Fibroblast of lung (primary cell): ENCODE measurements at regions not wholly inside any gene's neighbourhood (a gene's known extent, or its start where the extent isn't known, plus 50 kb on each side); places are given as distances from the start of the nearest gene placed in this dataset.

Source experiments
- EZH2 ChIP-seq: IDR thresholded peaks from 2 replicates; pipeline ENCODE4 v1.5.1; 2012; ENCODE audit warnings: low read length, control low read depth, mild to moderate bottlenecking; ENCODE audit errors: missing control alignments
- TF ChIP-seq, protein P1 (sequence below), 2 donors: IDR thresholded peaks in 1 of 2; conservative IDR thresholded peaks in 1 of 2; 1 replicate in 1 of 2; 2 replicates in 1 of 2; pipeline ENCODE4 v1.5.1; 2011 to 2012; ENCODE audit warnings: low read length in 2 of 2, control low read depth in 1 of 2, inconsistent platforms in 1 of 2, low read depth in 1 of 2, mild to moderate bottlenecking in 1 of 2

DNA sequence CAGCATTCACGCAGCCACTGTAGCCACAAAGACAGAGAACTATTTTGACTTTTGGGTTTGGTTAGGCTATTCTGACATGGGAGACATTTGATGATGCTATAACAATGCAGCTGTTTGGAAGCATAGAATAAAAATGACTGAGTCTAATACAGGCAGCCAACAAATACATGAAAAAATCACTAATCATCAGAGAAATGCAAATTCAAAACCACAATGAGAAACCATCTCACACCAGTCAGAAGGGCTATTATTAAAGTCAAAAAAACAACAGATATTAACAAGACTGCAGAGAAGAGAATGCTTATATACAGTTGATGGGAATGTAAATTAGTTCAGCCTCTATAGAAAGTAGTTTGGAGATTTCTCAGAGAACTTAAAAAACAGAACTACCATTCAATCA is 107.1 kb upstream of the POC5 start:
- TF ChIP-seq, protein P1, sequence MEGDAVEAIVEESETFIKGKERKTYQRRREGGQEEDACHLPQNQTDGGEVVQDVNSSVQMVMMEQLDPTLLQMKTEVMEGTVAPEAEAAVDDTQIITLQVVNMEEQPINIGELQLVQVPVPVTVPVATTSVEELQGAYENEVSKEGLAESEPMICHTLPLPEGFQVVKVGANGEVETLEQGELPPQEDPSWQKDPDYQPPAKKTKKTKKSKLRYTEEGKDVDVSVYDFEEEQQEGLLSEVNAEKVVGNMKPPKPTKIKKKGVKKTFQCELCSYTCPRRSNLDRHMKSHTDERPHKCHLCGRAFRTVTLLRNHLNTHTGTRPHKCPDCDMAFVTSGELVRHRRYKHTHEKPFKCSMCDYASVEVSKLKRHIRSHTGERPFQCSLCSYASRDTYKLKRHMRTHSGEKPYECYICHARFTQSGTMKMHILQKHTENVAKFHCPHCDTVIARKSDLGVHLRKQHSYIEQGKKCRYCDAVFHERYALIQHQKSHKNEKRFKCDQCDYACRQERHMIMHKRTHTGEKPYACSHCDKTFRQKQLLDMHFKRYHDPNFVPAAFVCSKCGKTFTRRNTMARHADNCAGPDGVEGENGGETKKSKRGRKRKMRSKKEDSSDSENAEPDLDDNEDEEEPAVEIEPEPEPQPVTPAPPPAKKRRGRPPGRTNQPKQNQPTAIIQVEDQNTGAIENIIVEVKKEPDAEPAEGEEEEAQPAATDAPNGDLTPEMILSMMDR (conservative IDR thresholded peaks at IDR 0.05 in 1 of 2, IDR thresholded peaks at IDR 0.05 in 1 of 2; ENCODE audit: low read depth in 1 of 2, low read length in 2 of 2): no peak
- no peak for TF ChIP-seq EZH2
